ENCODE measurements at regions not wholly inside any gene's neighbourhood (a gene's known extent, or its start where the extent isn't known, plus 50 kb on each side); places are given as distances from the start of the nearest gene placed in this dataset.

GRCh38 chr6:160899671-160900430 lies 91.7 kb upstream of the MAP3K4 start:
- no peak for DNase-seq (ENCODE audit: low spot score)

GRCh38 chr6:160911949-160912348 lies 79.6 kb upstream of the MAP3K4 start:
- DNase-seq (ENCODE audit: low spot score) = no peak

GRCh38 chr6:160912411-160912810 lies 79.2 kb upstream of the MAP3K4 start:
- DNase-seq (ENCODE audit: low spot score) = no peak

- no peak for DNase-seq (ENCODE audit: low spot score)
Measured at GRCh38 chr6:160917572-160917971, 74.0 kb upstream of the MAP3K4 start.

- peak; percentile 13 for DNase-seq (ENCODE audit: low spot score)
Measured at GRCh38 chr6:160919723-160920440, 71.7 kb upstream of the MAP3K4 start.

- no peak for DNase-seq (ENCODE audit: low spot score)
Measured at GRCh38 chr6:160921095-160921494, 70.5 kb upstream of the MAP3K4 start.

- no peak for DNase-seq (ENCODE audit: low spot score)
Measured at GRCh38 chr6:160926281-160927276, 65.0 kb upstream of the MAP3K4 start.

GRCh38 chr6:160927416-160927815 lies 64.2 kb upstream of the MAP3K4 start:
- no peak for DNase-seq (ENCODE audit: low spot score)

- no peak for DNase-seq (ENCODE audit: low spot score)
Measured at GRCh38 chr6:160929361-160929760, 62.2 kb upstream of the MAP3K4 start.

- no peak for DNase-seq (ENCODE audit: low spot score)
Measured at GRCh38 chr6:160929831-160930230, 61.7 kb upstream of the MAP3K4 start.

GRCh38 chr6:160930547-160931377 lies 60.8 kb upstream of the MAP3K4 start:
- DNase-seq (ENCODE audit: low spot score) = peak; percentile 92

GRCh38 chr6:160931378-160932310 lies 59.9 kb upstream of the MAP3K4 start:
- no peak for DNase-seq (ENCODE audit: low spot score)

- DNase-seq (ENCODE audit: low spot score) = no peak
Measured at GRCh38 chr6:160933256-160933655, 58.3 kb upstream of the MAP3K4 start.

- no peak for DNase-seq (ENCODE audit: low spot score)
Measured at GRCh38 chr6:160934157-160934556, 57.4 kb upstream of the MAP3K4 start.

GRCh38 chr6:160940197-160940596 lies 51.4 kb upstream of the MAP3K4 start:
- no peak for DNase-seq (ENCODE audit: low spot score)

Measured in umbilical cord (tissue), 1 donor.